ENCODE measurements at regions not wholly inside any gene's neighbourhood (a gene's known extent, or its start where the extent isn't known, plus 50 kb on each side); places are given as distances from the start of the nearest gene placed in this dataset.

- TF ChIP-seq CTCF (IDR thresholded peaks at IDR 0.05; ENCODE audit: low read depth, low read length, poor library complexity, severe bottlenecking) (no peak), EZH2phosphoT487 (IDR thresholded peaks at IDR 0.05; ENCODE audit: borderline replicate concordance, low read length) (no peak)
Observed at GRCh38 chr6:22072949-22073348, 223.9 kb downstream of the PRL start.

All from DOHH2 (cell line).